Hepatocyte (in vitro differentiated cells): ENCODE measurements at regions not wholly inside any gene's neighbourhood (a gene's known extent, or its start where the extent isn't known, plus 50 kb on each side); places are given as distances from the start of the nearest gene placed in this dataset.
A peak's percentile ranks its signal among the peaks of the same experiment; 100 is the strongest.

Experiments
- DNase-seq: peaks from one replicate; pipeline ENCODE4 v3.0.0-alpha.2; 2016; ENCODE audit warnings: low spot score
- H2AFZ ChIP-seq: fragments of 200-600 bp; sonication (generic); 2 replicates; pipeline ENCODE4 v1.6.0; 2016; ENCODE audit warnings: antibody characterized with exemption, mild to moderate bottlenecking
- H3K27ac ChIP-seq: fragments of 200-600 bp; sonication (generic); 2 replicates; pipeline ENCODE4 v1.5.1; 2016; ENCODE audit warnings: mild to moderate bottlenecking
- H3K27me3 ChIP-seq: fragments of 200-600 bp; sonication (generic); 2 replicates; pipeline ENCODE4 v1.6.1; 2016
- H3K36me3 ChIP-seq: fragments of 200-600 bp; sonication (generic); replicated peaks from 2 replicates; pipeline ENCODE4 v1.5.1; 2016; ENCODE audit warnings: low read depth; ENCODE audit not compliant: insufficient read depth
- H3K4me1 ChIP-seq: fragments of 200-600 bp; sonication (generic); 2 replicates; pipeline ENCODE4 v1.5.1; 2016; ENCODE audit warnings: mild to moderate bottlenecking, moderate library complexity; ENCODE audit not compliant: insufficient read depth
- H3K4me2 ChIP-seq: fragments of 200-600 bp; sonication (generic); 2 replicates; pipeline ENCODE4 v1.6.0; 2016
- H3K4me3 ChIP-seq: fragments of 200-600 bp; sonication (generic); 2 replicates; pipeline ENCODE4 v1.5.1; 2016; ENCODE audit warnings: mild to moderate bottlenecking
- H3K79me2 ChIP-seq: fragments of 200-600 bp; sonication (generic); 2 replicates; pipeline ENCODE4 v1.6.0; 2017; ENCODE audit warnings: mild to moderate bottlenecking
- H3K9me2 ChIP-seq: fragments of 200-600 bp; sonication (generic); replicated peaks from 2 replicates; pipeline ENCODE4 v1.6.0; 2017; ENCODE audit warnings: mild to moderate bottlenecking; ENCODE audit not compliant: insufficient read depth
- H3K9me3 ChIP-seq: fragments of 200-600 bp; sonication (generic); 2 replicates; pipeline ENCODE4 v1.5.1; 2016; ENCODE audit warnings: low read depth, mild to moderate bottlenecking
- H4K20me1 ChIP-seq: fragments of 200-600 bp; sonication (generic); 2 replicates; pipeline ENCODE4 v1.6.0; 2016; ENCODE audit warnings: mild to moderate bottlenecking; ENCODE audit not compliant: insufficient read depth, poor library complexity, severe bottlenecking
- CTCF ChIP-seq: fragments of 200-600 bp; sonication (generic); IDR thresholded peaks from 2 replicates; pipeline ENCODE4 v1.5.1; 2016; ENCODE audit warnings: antibody characterized with exemption, mild to moderate bottlenecking; ENCODE audit not compliant: poor library complexity
- EZH2 ChIP-seq: fragments of 200-600 bp; sonication (generic); IDR thresholded peaks from 2 replicates; pipeline ENCODE4 v1.6.1; 2016; ENCODE audit warnings: antibody characterized with exemption, mild to moderate bottlenecking, borderline replicate concordance
- EZH2phosphoT487 ChIP-seq: fragments of 200-600 bp; sonication (generic); IDR thresholded peaks from one replicate; pipeline ENCODE4 v1.6.1; 2018; ENCODE audit warnings: antibody characterized with exemption, mild to moderate bottlenecking, low read depth, moderate library complexity; ENCODE audit not compliant: unreplicated experiment, severe bottlenecking
- WGBS: methylation state at CpG from one replicate; pipeline ENCODE4 v1.1.6; 2016; ENCODE audit warnings: low lambda C conversion rate; ENCODE audit errors: missing lambda C conversion rate; 5-methylcytosine and 5-hydroxymethylcytosine counted together

GRCh38 chr1:186519982-186520381 is 59.1 kb upstream of the PDC start:
- no peak for DNase-seq
- Histone ChIP-seq H3K79me2 (no peaks in the 10 kb centered on the region), H3K9me2 (no peaks in the 10 kb centered on the region), H4K20me1 (no peaks in the 10 kb centered on the region), H3K9me3 (no peaks in the 10 kb centered on the region), H3K27ac (no peak overlapping the region), H3K36me3 (no peaks in the 10 kb centered on the region), H3K4me3 (no peak overlapping the region), H2AFZ (no peak overlapping the region), H3K4me2 (no peak overlapping the region), H3K27me3 (no peaks in the 10 kb centered on the region), H3K4me1 (peaks cover 16% of the 10 kb centered on the region)
- no peak for TF ChIP-seq EZH2
- TF ChIP-seq EZH2phosphoT487: no peak
- no peak for TF ChIP-seq CTCF

DNA sequence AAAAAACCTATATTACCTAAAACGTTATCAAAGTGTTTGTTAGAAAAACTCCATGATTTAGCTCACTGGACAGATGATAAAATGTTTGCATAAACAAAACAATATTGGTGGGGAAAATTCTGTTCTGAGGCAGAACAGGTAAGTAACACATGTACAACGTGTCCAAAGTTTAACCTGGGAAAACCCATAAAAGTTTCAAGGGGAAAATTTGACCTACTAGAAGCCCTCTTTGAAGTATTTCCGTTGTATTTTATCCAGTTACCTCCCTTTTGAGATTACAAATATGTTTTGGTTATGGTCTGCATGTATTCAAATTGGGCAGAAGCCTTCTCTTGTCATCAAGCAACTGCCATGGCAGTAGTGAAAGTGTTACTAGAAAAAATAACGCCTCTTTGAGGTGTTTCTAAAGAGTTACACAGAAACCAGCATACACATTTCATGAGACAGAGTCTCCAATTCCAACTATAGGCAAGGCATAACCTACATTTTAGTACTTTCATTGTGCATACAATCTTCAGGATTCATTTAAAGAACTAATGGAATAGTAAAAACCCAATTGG is 58.0 kb upstream of the PDC start:
- DNase-seq: no peak
- H3K9me2 ChIP-seq: no peaks in the 10 kb centered on the region
- no peaks in the 10 kb centered on the region for H4K20me1 ChIP-seq
- WGBS: 75% methylated on average over 4 of the region's 4 CpGs
- peak overlapping the region; percentile 42 for H3K4me2 ChIP-seq
- H3K79me2 ChIP-seq: no peaks in the 10 kb centered on the region
- peak overlapping the region; percentile 24 for H3K27ac ChIP-seq
- no peak overlapping the region for H2AFZ ChIP-seq
- H3K36me3 ChIP-seq: no peaks in the 10 kb centered on the region
- TF ChIP-seq EZH2phosphoT487 (no peak), CTCF (no peak), EZH2 (no peak)
- no peak overlapping the region for H3K4me3 ChIP-seq
- no peaks in the 10 kb centered on the region for H3K27me3 ChIP-seq
- no peaks in the 10 kb centered on the region for H3K9me3 ChIP-seq
- peaks cover 16% of the 10 kb centered on the region for H3K4me1 ChIP-seq

DNA sequence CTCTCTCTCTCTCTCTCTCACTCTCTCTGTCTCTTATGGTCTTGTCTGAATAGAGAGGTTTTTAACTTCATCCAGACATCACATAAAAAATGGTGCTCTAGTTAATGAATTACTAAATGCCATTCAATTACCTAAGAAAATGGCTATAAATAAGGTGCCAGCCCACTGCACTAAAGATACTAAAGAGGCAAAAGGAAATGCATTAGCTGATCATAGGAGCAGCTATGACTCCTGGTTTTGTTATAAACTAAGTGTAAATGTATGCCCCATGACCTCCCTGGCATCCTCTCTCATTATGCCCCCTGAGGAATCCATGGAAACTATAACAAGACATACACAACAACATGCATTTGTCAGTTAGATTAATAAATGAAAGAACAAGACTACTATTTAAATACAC is 57.5 kb upstream of the PDC start:
- Histone ChIP-seq H4K20me1 (no peaks in the 10 kb centered on the region), H3K9me3 (no peaks in the 10 kb centered on the region)
- DNase-seq: no peak

More for the DNA sequence above, 57.5 kb upstream of the PDC start:
- H3K4me2 ChIP-seq: peak overlapping the region; percentile 42
- H2AFZ ChIP-seq: no peak overlapping the region
- no peaks in the 10 kb centered on the region for H3K27me3 ChIP-seq
- no peak overlapping the region for H3K4me3 ChIP-seq
- H3K9me2 ChIP-seq: no peaks in the 10 kb centered on the region
- no peak for TF ChIP-seq CTCF
- TF ChIP-seq EZH2: no peak
- no peak for TF ChIP-seq EZH2phosphoT487
- no peaks in the 10 kb centered on the region for H3K36me3 ChIP-seq
- H3K79me2 ChIP-seq: no peaks in the 10 kb centered on the region
- peak overlapping the region; percentile 24 for H3K27ac ChIP-seq
- peaks cover 16% of the 10 kb centered on the region for H3K4me1 ChIP-seq
